SK-N-MC (cell line): ENCODE measurements at regions not wholly inside any gene's neighbourhood (a gene's known extent, or its start where the extent isn't known, plus 50 kb on each side); places are given as distances from the start of the nearest gene placed in this dataset.

ENCODE experiments used
- DNase-seq: peaks from one replicate; pipeline ENCODE4 v3.0.0-alpha.2; 2011; ENCODE audit warnings: low read depth, low spot score
- H3K27ac ChIP-seq: fragments of 200-600 bp; sonication (generic); 2 replicates; pipeline ENCODE4 v1.5.1; 2016; ENCODE audit warnings: mixed run types
- H3K36me3 ChIP-seq: fragments of 200-600 bp; sonication (generic); 2 replicates; pipeline ENCODE4 v1.6.1; 2017; ENCODE audit warnings: antibody characterized with exemption, low read length, mixed read lengths; ENCODE audit not compliant: insufficient read depth
- H3K4me3 ChIP-seq: fragments of 200-600 bp; sonication (generic); 2 replicates; pipeline ENCODE4 v1.5.1; 2016
- H3K9ac ChIP-seq: fragments of 200-600 bp; sonication (generic); 2 replicates; pipeline ENCODE4 v1.8.0; 2017; ENCODE audit warnings: mixed run types, mixed read lengths; ENCODE audit not compliant: insufficient read length
- H3K9me3 ChIP-seq: fragments of 200-600 bp; sonication (generic); 2 replicates; pipeline ENCODE4 v1.6.1; 2017; ENCODE audit warnings: low read depth, mild to moderate bottlenecking, antibody characterized with exemption, low read length, moderate library complexity, mixed read lengths
- EZH2 ChIP-seq: fragments of 200-600 bp; sonication (generic); IDR thresholded peaks from one replicate; pipeline ENCODE4 v1.6.1; 2017; ENCODE audit warnings: antibody characterized with exemption
- FOXP2 ChIP-seq: optimal IDR thresholded peaks from 2 replicates; pipeline ENCODE3; 2011; ENCODE audit warnings: mild to moderate bottlenecking, moderate library complexity; ENCODE audit not compliant: insufficient read depth; ENCODE audit errors: extremely low read length, control extremely low read depth
- POLR2AphosphoS5 ChIP-seq: IDR thresholded peaks from 2 replicates; pipeline ENCODE4 v1.6.1; 2012; ENCODE audit warnings: mild to moderate bottlenecking, low read depth, low read length, borderline replicate concordance

- no peaks in the 10 kb centered on the region for H3K9me3 ChIP-seq
- no peak for DNase-seq
- H3K27ac ChIP-seq, result no peak overlapping the region
- H3K36me3 ChIP-seq, result no peaks in the 10 kb centered on the region
- no peak overlapping the region for H3K4me3 ChIP-seq
- TF ChIP-seq POLR2AphosphoS5 (no peak), EZH2 (no peak), FOXP2 (no peak)
- no peak overlapping the region for H3K9ac ChIP-seq
These were observed 1095.7 kb downstream of the IGSF11 start for GRCh38 chr3:117938974-117939373.

GRCh38 chr3:117939425-117940027 is 1095.1 kb downstream of the IGSF11 start:
- no peak overlapping the region for H3K9ac ChIP-seq
- no peak for TF ChIP-seq FOXP2
- TF ChIP-seq POLR2AphosphoS5, result no peak
- no peak for TF ChIP-seq EZH2
- DNase-seq, result no peak

GRCh38 chr3:117941015-117941414 is 1093.6 kb downstream of the IGSF11 start:
- no peak for TF ChIP-seq FOXP2
- no peak for TF ChIP-seq EZH2
- H3K27ac ChIP-seq, result no peak overlapping the region
- no peaks in the 10 kb centered on the region for H3K9me3 ChIP-seq

More at GRCh38 chr3:117939425-117940027, 1095.1 kb downstream of the IGSF11 start:
- no peaks in the 10 kb centered on the region for H3K36me3 ChIP-seq
- H3K9me3 ChIP-seq, result no peaks in the 10 kb centered on the region
- H3K4me3 ChIP-seq, result no peak overlapping the region
- no peak overlapping the region for H3K27ac ChIP-seq

DNA sequence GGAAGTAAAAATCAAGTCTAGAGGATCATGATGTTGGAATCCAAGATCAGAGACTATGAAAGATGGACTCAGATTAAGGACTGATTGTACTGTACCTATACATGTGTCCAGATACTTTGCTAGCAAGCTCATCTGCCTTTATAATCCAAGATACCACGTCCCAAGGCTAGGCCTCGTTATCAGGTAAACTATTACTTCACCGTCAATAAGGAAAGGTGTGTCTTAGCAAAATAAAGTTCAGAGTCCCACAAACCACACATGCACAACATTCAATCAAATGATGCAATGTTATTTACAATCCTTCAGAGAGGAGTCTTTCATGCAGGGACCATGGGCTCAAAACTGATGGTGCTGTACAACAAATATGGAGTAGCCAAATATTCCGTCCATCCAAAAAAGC is 1092.9 kb downstream of the IGSF11 start:
- no peak for DNase-seq
- Histone ChIP-seq H3K9ac (no peak overlapping the region), H3K36me3 (no peaks in the 10 kb centered on the region), H3K4me3 (no peak overlapping the region), H3K27ac (no peak overlapping the region), H3K9me3 (no peaks in the 10 kb centered on the region)
- TF ChIP-seq POLR2AphosphoS5 (no peak), FOXP2 (no peak), EZH2 (no peak)

More at GRCh38 chr3:117941015-117941414, 1093.6 kb downstream of the IGSF11 start:
- H3K9ac ChIP-seq, result no peak overlapping the region
- DNase-seq, result no peak
- no peaks in the 10 kb centered on the region for H3K36me3 ChIP-seq
- no peak overlapping the region for H3K4me3 ChIP-seq

DNA sequence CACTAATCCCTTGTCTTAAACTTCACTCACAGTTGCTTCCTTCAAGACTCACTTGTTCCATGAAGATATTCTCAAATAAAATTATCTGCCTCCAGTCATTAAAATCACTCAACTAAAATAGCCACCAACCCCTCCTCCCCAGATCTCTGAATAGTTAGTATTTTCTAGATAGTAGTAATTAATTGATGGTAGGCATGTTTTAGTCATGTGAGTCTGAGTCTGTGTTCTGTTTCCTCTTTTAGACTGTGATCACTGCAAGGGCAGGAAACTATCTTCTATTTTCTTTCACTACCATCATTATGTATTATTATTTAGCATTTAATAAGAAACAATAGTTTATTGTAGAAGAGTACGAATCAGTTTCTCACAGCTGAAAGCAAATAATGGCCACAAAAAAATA is 1080.5 kb downstream of the IGSF11 start:
- H3K9ac ChIP-seq, result no peak overlapping the region
- H3K27ac ChIP-seq, result no peak overlapping the region
- H3K36me3 ChIP-seq, result no peaks in the 10 kb centered on the region
- TF ChIP-seq FOXP2 (no peak), POLR2AphosphoS5 (no peak), EZH2 (no peak)
- DNase-seq, result no peak
- H3K4me3 ChIP-seq, result no peak overlapping the region
- no peaks in the 10 kb centered on the region for H3K9me3 ChIP-seq

- no peak overlapping the region for H3K27ac ChIP-seq
- H3K9me3 ChIP-seq, result no peaks in the 10 kb centered on the region
- no peak overlapping the region for H3K4me3 ChIP-seq
- H3K36me3 ChIP-seq, result no peaks in the 10 kb centered on the region
- no peak overlapping the region for H3K9ac ChIP-seq
- TF ChIP-seq POLR2AphosphoS5 (no peak), FOXP2 (no peak), EZH2 (no peak)
- DNase-seq, result no peak
These were observed 1079.5 kb downstream of the IGSF11 start for GRCh38 chr3:117955196-117955595.

- TF ChIP-seq EZH2 (no peak), POLR2AphosphoS5 (no peak), FOXP2 (no peak)
- no peak overlapping the region for H3K4me3 ChIP-seq
- no peak overlapping the region for H3K27ac ChIP-seq
- H3K9ac ChIP-seq, result no peak overlapping the region
- no peaks in the 10 kb centered on the region for H3K36me3 ChIP-seq
- no peaks in the 10 kb centered on the region for H3K9me3 ChIP-seq
- no peak for DNase-seq
These were observed 1076.6 kb downstream of the IGSF11 start for GRCh38 chr3:117958027-117958426.

DNA sequence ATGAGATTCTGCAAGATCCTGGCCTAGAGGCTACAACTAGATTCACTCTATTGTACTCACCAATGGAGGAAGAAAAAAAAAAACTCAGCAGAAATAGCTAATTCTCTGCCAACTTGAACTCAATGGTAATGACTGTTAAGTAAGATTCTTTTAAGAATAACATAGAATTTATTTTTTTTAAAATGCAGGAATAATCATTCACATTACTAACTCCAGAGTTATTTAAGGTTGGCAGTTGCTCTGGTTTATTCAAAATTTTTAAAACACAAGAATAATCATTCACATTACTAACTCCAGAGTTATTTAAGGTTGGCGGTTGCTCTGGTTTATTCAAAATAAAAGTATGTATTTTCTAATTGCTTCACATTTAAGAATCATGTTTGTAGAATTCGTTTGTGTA is 1071.9 kb downstream of the IGSF11 start:
- H3K36me3 ChIP-seq, result no peaks in the 10 kb centered on the region
- no peak overlapping the region for H3K27ac ChIP-seq
- H3K9ac ChIP-seq, result no peak overlapping the region
- no peak for DNase-seq
- TF ChIP-seq FOXP2, result no peak
- TF ChIP-seq POLR2AphosphoS5, result no peak
- TF ChIP-seq EZH2, result no peak
- no peak overlapping the region for H3K4me3 ChIP-seq
- H3K9me3 ChIP-seq, result no peaks in the 10 kb centered on the region

GRCh38 chr3:117963858-117964257 is 1070.8 kb downstream of the IGSF11 start:
- no peak overlapping the region for H3K27ac ChIP-seq
- H3K36me3 ChIP-seq, result no peaks in the 10 kb centered on the region
- DNase-seq, result no peak
- TF ChIP-seq FOXP2, result no peak
- no peak for TF ChIP-seq POLR2AphosphoS5
- no peaks in the 10 kb centered on the region for H3K9me3 ChIP-seq
- no peak overlapping the region for H3K9ac ChIP-seq
- no peak overlapping the region for H3K4me3 ChIP-seq
